ENCODE measurements at regions not wholly inside any gene's neighbourhood (a gene's known extent, or its start where the extent isn't known, plus 50 kb on each side); places are given as distances from the start of the nearest gene placed in this dataset.
"Not testable (repeated sequence)": the region's sequence is repeated elsewhere in the genome, so short reads cannot be mapped to it uniquely, and the experiment has no call there.

- intact Hi-C loops (cut with micrococcal nuclease): no loop called here
- no peak for TF ChIP-seq CTCF (IDR thresholded peaks at IDR 0.05)
- no peaks in the 10 kb centered on the region for H3K27me3 Mint-ChIP-seq
- no peaks in the 10 kb centered on the region for H3K4me1 Mint-ChIP-seq
- H3K4me3 Mint-ChIP-seq: no peak overlapping the region
- ChIA-PET CTCF (no interaction called here), POLR2A (no interaction called here)
- H3K9me3 Mint-ChIP-seq: no peaks in the 10 kb centered on the region
- H3K27ac Mint-ChIP-seq: no peak overlapping the region
- no peaks in the 10 kb centered on the region for H3K36me3 Mint-ChIP-seq (ENCODE audit: low read depth)
- no peak for DNase-seq
- no peak for ATAC-seq (ENCODE audit: low read depth)
Measured at GRCh38 chr2:146547236-146547635, 1297.6 kb upstream of the ACVR2A start.

- ATAC-seq (ENCODE audit: low read depth): no peak
- H3K27ac Mint-ChIP-seq: no peak overlapping the region
- POLR2A ChIA-PET: no interaction called here
- H3K27me3 Mint-ChIP-seq: no peaks in the 10 kb centered on the region
- CTCF ChIA-PET: no interaction called here
- no peak for TF ChIP-seq CTCF (IDR thresholded peaks at IDR 0.05)
- DNase-seq: no peak
- no peaks in the 10 kb centered on the region for H3K9me3 Mint-ChIP-seq
- intact Hi-C loops (cut with micrococcal nuclease): no loop called here
- no peaks in the 10 kb centered on the region for H3K4me1 Mint-ChIP-seq
- H3K36me3 Mint-ChIP-seq (ENCODE audit: low read depth): no peaks in the 10 kb centered on the region
- no peak overlapping the region for H3K4me3 Mint-ChIP-seq
Measured at GRCh38 chr2:146544701-146545100, 1300.1 kb upstream of the ACVR2A start.

- no peak for DNase-seq
- intact Hi-C loops (cut with micrococcal nuclease): no loop called here
- H3K36me3 Mint-ChIP-seq (ENCODE audit: low read depth): no peaks in the 10 kb centered on the region
- no peak for TF ChIP-seq CTCF (IDR thresholded peaks at IDR 0.05)
- H3K27ac Mint-ChIP-seq: no peak overlapping the region
- POLR2A ChIA-PET: no interaction called here
- H3K4me1 Mint-ChIP-seq: no peaks in the 10 kb centered on the region
- no peak for ATAC-seq (ENCODE audit: low read depth)
- CTCF ChIA-PET: no interaction called here
- no peak overlapping the region for H3K4me3 Mint-ChIP-seq
- H3K27me3 Mint-ChIP-seq: no peaks in the 10 kb centered on the region
- no peaks in the 10 kb centered on the region for H3K9me3 Mint-ChIP-seq
Measured at GRCh38 chr2:146541896-146542295, 1302.9 kb upstream of the ACVR2A start.

- H3K27ac Mint-ChIP-seq: no peak overlapping the region
Measured at GRCh38 chr2:146540271-146540932, 1304.4 kb upstream of the ACVR2A start.

GRCh38 chr2:146539739-146540138 lies 1305.1 kb upstream of the ACVR2A start:
- CTCF ChIA-PET; H3K27me3 Mint-ChIP-seq; H3K27ac Mint-ChIP-seq; ATAC-seq (ENCODE audit: low read depth); H3K36me3 Mint-ChIP-seq (ENCODE audit: low read depth); POLR2A ChIA-PET; H3K4me3 Mint-ChIP-seq; H3K9me3 Mint-ChIP-seq; intact Hi-C loops (cut with micrococcal nuclease); DNase-seq; H3K4me1 Mint-ChIP-seq: not testable (repeated sequence)

More at GRCh38 chr2:146540271-146540932, 1304.4 kb upstream of the ACVR2A start:
- no peak for DNase-seq
- intact Hi-C loops (cut with micrococcal nuclease): no loop called here
- no peaks in the 10 kb centered on the region for H3K9me3 Mint-ChIP-seq
- no peaks in the 10 kb centered on the region for H3K36me3 Mint-ChIP-seq (ENCODE audit: low read depth)
- ChIA-PET CTCF (no interaction called here), POLR2A (no interaction called here)
- H3K27me3 Mint-ChIP-seq: no peaks in the 10 kb centered on the region
- no peak for ATAC-seq (ENCODE audit: low read depth)
- no peak for TF ChIP-seq CTCF (IDR thresholded peaks at IDR 0.05)
- H3K4me1 Mint-ChIP-seq: no peaks in the 10 kb centered on the region
- no peak overlapping the region for H3K4me3 Mint-ChIP-seq

- intact Hi-C loops (cut with micrococcal nuclease): no loop called here
- H3K27me3 Mint-ChIP-seq: peaks cover 3% of the 10 kb centered on the region
- no peak overlapping the region for H3K27ac Mint-ChIP-seq
- ATAC-seq (ENCODE audit: low read depth) (no peak), DNase-seq (no peak)
- CTCF ChIA-PET: no interaction called here
- H3K4me3 Mint-ChIP-seq: no peak overlapping the region
- no peaks in the 10 kb centered on the region for H3K36me3 Mint-ChIP-seq (ENCODE audit: low read depth)
- TF ChIP-seq CTCF (IDR thresholded peaks at IDR 0.05): no peak
- POLR2A ChIA-PET: no interaction called here
- H3K9me3 Mint-ChIP-seq: no peaks in the 10 kb centered on the region
- no peaks in the 10 kb centered on the region for H3K4me1 Mint-ChIP-seq
Measured at GRCh38 chr2:146537477-146537876, 1307.4 kb upstream of the ACVR2A start.
